ENCODE measurements at regions not wholly inside any gene's neighbourhood (a gene's known extent, or its start where the extent isn't known, plus 50 kb on each side); places are given as distances from the start of the nearest gene placed in this dataset.

DNA sequence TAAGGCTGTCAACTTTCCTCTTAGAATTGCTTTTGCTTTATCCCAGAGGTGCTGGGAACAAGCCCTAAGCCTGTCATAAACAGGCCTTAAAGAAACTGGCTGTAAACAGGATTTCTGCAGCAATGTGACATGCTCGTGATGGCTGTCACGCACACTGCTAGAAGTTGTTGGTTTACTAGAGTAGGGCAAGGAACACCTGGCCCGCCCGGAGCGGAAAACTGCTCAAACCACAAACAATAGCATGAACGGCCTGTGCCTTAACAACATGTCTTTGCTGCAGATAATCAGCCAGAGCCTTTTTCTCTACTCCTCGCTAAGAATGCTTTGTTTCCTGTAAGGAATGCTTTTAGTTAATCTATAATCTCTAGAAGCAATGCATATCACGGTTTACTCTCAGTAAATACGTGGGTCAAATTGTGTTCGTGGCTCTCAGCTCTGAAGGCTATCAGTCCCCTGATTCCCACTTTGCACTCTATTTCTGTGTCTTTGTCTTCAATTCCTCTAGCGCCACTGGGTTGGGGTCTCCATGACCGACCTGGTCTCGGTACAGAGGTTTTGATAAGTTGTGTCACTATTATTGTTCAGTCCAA lies 318.3 kb downstream of the GLUD2 start:
- TF ChIP-seq, protein P1, sequence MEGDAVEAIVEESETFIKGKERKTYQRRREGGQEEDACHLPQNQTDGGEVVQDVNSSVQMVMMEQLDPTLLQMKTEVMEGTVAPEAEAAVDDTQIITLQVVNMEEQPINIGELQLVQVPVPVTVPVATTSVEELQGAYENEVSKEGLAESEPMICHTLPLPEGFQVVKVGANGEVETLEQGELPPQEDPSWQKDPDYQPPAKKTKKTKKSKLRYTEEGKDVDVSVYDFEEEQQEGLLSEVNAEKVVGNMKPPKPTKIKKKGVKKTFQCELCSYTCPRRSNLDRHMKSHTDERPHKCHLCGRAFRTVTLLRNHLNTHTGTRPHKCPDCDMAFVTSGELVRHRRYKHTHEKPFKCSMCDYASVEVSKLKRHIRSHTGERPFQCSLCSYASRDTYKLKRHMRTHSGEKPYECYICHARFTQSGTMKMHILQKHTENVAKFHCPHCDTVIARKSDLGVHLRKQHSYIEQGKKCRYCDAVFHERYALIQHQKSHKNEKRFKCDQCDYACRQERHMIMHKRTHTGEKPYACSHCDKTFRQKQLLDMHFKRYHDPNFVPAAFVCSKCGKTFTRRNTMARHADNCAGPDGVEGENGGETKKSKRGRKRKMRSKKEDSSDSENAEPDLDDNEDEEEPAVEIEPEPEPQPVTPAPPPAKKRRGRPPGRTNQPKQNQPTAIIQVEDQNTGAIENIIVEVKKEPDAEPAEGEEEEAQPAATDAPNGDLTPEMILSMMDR (IDR thresholded peaks at IDR 0.05), result no peak
- no peak for TF ChIP-seq POLR2A (IDR thresholded peaks at IDR 0.05)
